ENCODE measurements at regions not wholly inside any gene's neighbourhood (a gene's known extent, or its start where the extent isn't known, plus 50 kb on each side); places are given as distances from the start of the nearest gene placed in this dataset.

GRCh38 chr6:125659887-125660286 is 89.5 kb upstream of the HEY2 start:
- Histone ChIP-seq H3K79me2 (replicated peaks; ENCODE audit: insufficient read depth) (no peaks in the 10 kb centered on the region), H3K27me3 (ENCODE audit: insufficient read depth) (no peaks in the 10 kb centered on the region), H3K4me3 (no peak overlapping the region), H3K4me2 (no peak overlapping the region), H3K9me2 (ENCODE audit: insufficient read depth) (no peaks in the 10 kb centered on the region), H4K20me1 (replicated peaks; ENCODE audit: insufficient read depth) (no peaks in the 10 kb centered on the region), H2AFZ (no peak overlapping the region), H3F3A (replicated peaks; ENCODE audit: low read depth) (0 out of 2 replicates have a peak, but pooled peaks cover 3% of the 10 kb centered on the region), H3K27ac (ENCODE audit: low read depth) (no peak overlapping the region), H3K4me1 (ENCODE audit: insufficient read depth) (peaks cover 13% of the 10 kb centered on the region; the same call in 1 of the 2 replicates), H3K36me3 (ENCODE audit: insufficient read depth) (no peaks in the 10 kb centered on the region)
- Mint-ChIP-seq H3K4me1 (peaks cover 17% of the 10 kb centered on the region), H3K4me3 (no peak overlapping the region), H3K36me3 (ENCODE audit: low read depth) (no peaks in the 10 kb centered on the region), H3K27me3 (ENCODE audit: insufficient read depth, low read depth, poor library complexity) (peaks cover 8% of the 10 kb centered on the region), H3K9me3 (no peaks in the 10 kb centered on the region), H3K27ac (no peak overlapping the region)
- no peak for ATAC-seq
- DNase-seq (ENCODE audit: low spot score): no peak
- TF ChIP-seq ZNF331 (CRISPR knock-in tag; IDR thresholded peaks at IDR 0.05; ENCODE audit: low read depth) (no peak), CTCF (conservative IDR thresholded peaks at IDR 0.05; ENCODE audit: low read depth in 2 of 2) (no peak), CREB1 (CRISPR knock-in tag; IDR thresholded peaks at IDR 0.05; ENCODE audit: low read depth) (no peak), NANOG (IDR thresholded peaks at IDR 0.05; ENCODE audit: borderline replicate concordance) (no peak), EZH2phosphoT487 (IDR thresholded peaks at IDR 0.05; ENCODE audit: unreplicated experiment) (no peak), ZNF114 (CRISPR knock-in tag; IDR thresholded peaks at IDR 0.05) (no peak), REST (IDR thresholded peaks at IDR 0.05; ENCODE audit: unreplicated experiment) (no peak), EZH2 (IDR thresholded peaks at IDR 0.05; ENCODE audit: low read depth, unreplicated experiment) (no peak), STAT1 (IDR thresholded peaks at IDR 0.05; ENCODE audit: unreplicated experiment) (no peak), POLR2AphosphoS5 (IDR thresholded peaks at IDR 0.05; ENCODE audit: low read depth) (no peak), JUNB (IDR thresholded peaks at IDR 0.05; ENCODE audit: unreplicated experiment) (no peak)
- TF ChIP-seq, protein P1, sequence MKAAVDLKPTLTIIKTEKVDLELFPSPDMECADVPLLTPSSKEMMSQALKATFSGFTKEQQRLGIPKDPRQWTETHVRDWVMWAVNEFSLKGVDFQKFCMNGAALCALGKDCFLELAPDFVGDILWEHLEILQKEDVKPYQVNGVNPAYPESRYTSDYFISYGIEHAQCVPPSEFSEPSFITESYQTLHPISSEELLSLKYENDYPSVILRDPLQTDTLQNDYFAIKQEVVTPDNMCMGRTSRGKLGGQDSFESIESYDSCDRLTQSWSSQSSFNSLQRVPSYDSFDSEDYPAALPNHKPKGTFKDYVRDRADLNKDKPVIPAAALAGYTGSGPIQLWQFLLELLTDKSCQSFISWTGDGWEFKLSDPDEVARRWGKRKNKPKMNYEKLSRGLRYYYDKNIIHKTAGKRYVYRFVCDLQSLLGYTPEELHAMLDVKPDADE (IDR thresholded peaks at IDR 0.05): no peak
- TF ChIP-seq, protein P2, sequence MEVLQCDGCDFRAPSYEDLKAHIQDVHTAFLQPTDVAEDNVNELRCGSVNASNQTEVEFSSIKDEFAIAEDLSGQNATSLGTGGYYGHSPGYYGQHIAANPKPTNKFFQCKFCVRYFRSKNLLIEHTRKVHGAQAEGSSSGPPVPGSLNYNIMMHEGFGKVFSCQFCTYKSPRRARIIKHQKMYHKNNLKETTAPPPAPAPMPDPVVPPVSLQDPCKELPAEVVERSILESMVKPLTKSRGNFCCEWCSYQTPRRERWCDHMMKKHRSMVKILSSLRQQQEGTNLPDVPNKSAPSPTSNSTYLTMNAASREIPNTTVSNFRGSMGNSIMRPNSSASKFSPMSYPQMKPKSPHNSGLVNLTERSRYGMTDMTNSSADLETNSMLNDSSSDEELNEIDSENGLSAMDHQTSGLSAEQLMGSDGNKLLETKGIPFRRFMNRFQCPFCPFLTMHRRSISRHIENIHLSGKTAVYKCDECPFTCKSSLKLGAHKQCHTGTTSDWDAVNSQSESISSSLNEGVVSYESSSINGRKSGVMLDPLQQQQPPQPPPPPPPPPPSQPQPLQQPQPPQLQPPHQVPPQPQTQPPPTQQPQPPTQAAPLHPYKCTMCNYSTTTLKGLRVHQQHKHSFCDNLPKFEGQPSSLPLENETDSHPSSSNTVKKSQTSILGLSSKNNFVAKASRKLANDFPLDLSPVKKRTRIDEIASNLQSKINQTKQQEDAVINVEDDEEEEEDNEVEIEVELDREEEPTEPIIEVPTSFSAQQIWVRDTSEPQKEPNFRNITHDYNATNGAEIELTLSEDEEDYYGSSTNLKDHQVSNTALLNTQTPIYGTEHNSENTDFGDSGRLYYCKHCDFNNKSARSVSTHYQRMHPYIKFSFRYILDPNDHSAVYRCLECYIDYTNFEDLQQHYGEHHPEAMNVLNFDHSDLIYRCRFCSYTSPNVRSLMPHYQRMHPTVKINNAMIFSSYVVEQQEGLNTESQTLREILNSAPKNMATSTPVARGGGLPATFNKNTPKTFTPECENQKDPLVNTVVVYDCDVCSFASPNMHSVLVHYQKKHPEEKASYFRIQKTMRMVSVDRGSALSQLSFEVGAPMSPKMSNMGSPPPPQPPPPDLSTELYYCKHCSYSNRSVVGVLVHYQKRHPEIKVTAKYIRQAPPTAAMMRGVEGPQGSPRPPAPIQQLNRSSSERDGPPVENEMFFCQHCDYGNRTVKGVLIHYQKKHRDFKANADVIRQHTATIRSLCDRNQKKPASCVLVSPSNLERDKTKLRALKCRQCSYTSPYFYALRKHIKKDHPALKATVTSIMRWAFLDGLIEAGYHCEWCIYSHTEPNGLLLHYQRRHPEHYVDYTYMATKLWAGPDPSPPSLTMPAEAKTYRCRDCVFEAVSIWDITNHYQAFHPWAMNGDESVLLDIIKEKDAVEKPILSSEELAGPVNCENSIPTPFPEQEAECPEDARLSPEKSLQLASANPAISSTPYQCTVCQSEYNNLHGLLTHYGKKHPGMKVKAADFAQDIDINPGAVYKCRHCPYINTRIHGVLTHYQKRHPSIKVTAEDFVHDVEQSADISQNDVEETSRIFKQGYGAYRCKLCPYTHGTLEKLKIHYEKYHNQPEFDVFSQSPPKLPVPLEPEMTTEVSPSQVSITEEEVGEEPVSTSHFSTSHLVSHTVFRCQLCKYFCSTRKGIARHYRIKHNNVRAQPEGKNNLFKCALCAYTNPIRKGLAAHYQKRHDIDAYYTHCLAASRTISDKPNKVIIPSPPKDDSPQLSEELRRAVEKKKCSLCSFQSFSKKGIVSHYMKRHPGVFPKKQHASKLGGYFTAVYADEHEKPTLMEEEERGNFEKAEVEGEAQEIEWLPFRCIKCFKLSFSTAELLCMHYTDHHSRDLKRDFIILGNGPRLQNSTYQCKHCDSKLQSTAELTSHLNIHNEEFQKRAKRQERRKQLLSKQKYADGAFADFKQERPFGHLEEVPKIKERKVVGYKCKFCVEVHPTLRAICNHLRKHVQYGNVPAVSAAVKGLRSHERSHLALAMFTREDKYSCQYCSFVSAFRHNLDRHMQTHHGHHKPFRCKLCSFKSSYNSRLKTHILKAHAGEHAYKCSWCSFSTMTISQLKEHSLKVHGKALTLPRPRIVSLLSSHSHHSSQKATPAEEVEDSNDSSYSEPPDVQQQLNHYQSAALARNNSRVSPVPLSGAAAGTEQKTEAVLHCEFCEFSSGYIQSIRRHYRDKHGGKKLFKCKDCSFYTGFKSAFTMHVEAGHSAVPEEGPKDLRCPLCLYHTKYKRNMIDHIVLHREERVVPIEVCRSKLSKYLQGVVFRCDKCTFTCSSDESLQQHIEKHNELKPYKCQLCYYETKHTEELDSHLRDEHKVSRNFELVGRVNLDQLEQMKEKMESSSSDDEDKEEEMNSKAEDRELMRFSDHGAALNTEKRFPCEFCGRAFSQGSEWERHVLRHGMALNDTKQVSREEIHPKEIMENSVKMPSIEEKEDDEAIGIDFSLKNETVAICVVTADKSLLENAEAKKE (CRISPR knock-in tag; IDR thresholded peaks at IDR 0.05): no peak

Data from GM23338 (cell line).